Fibroblast of lung (primary cell): ENCODE measurements at regions not wholly inside any gene's neighbourhood (a gene's known extent, or its start where the extent isn't known, plus 50 kb on each side); places are given as distances from the start of the nearest gene placed in this dataset.

Source experiments
- CTCF ChIP-seq, 2 donors: IDR thresholded peaks in 1 of 2; conservative IDR thresholded peaks in 1 of 2; 1 replicate in 1 of 2; 2 replicates in 1 of 2; pipeline ENCODE4 v1.5.1; 2011 to 2012; ENCODE audit warnings: low read length in 2 of 2, control low read depth in 1 of 2, inconsistent platforms in 1 of 2, low read depth in 1 of 2, mild to moderate bottlenecking in 1 of 2
- EZH2 ChIP-seq: IDR thresholded peaks from 2 replicates; pipeline ENCODE4 v1.5.1; 2012; ENCODE audit warnings: low read length, control low read depth, mild to moderate bottlenecking; ENCODE audit errors: missing control alignments

- TF ChIP-seq CTCF (conservative IDR thresholded peaks at IDR 0.05 in 1 of 2, IDR thresholded peaks at IDR 0.05 in 1 of 2; ENCODE audit: low read depth in 1 of 2, low read length in 2 of 2) (no peak), EZH2 (no peak)
These were observed 1109.1 kb upstream of the MIR17HG start for GRCh38 chr13:90238413-90238812.
